ENCODE measurements at regions not wholly inside any gene's neighbourhood (a gene's known extent, or its start where the extent isn't known, plus 50 kb on each side); places are given as distances from the start of the nearest gene placed in this dataset.

GRCh38 chr14:36057452-36058116 lies 118.9 kb downstream of the PTCSC3 start:
- TF ChIP-seq CTCF (conservative IDR thresholded peaks at IDR 0.05 in 1 of 2, IDR thresholded peaks at IDR 0.05 in 1 of 2; ENCODE audit: low read depth in 1 of 2, low read length in 2 of 2) (no peak), EZH2 (IDR thresholded peaks at IDR 0.05; ENCODE audit: low read length, missing control alignments) (no peak)

All from fibroblast of lung (primary cell).